Hematopoietic multipotent progenitor cell treated with erythropoietin and hydrocortisone succinate and interleukin-3 and kit ligand, for 4 days (in vitro differentiated cells): ENCODE measurements at regions not wholly inside any gene's neighbourhood (a gene's known extent, or its start where the extent isn't known, plus 50 kb on each side); places are given as distances from the start of the nearest gene placed in this dataset.

Source experiments
- DNase-seq: peaks from one replicate; pipeline ENCODE4 v3.0.0-alpha.2; 2015

- no peak for DNase-seq
Measured at GRCh38 chr6:98352348-98352747, 482.0 kb upstream of the POU3F2 start.

GRCh38 chr6:98358173-98358572 lies 476.2 kb upstream of the POU3F2 start:
- DNase-seq: no peak

- no peak for DNase-seq
Measured at GRCh38 chr6:98366371-98366770, 468.0 kb upstream of the POU3F2 start.

GRCh38 chr6:98380589-98380988 lies 453.8 kb upstream of the POU3F2 start:
- no peak for DNase-seq

GRCh38 chr6:98382246-98382645 lies 452.1 kb upstream of the POU3F2 start:
- DNase-seq: no peak

GRCh38 chr6:98384334-98384733 lies 450.0 kb upstream of the POU3F2 start:
- DNase-seq: no peak

GRCh38 chr6:98384801-98385200 lies 449.6 kb upstream of the POU3F2 start:
- no peak for DNase-seq

GRCh38 chr6:98395610-98396166 lies 438.7 kb upstream of the POU3F2 start:
- no peak for DNase-seq

- DNase-seq: no peak
Measured at GRCh38 chr6:98416027-98416426, 418.3 kb upstream of the POU3F2 start.

GRCh38 chr6:98416497-98417158 lies 417.7 kb upstream of the POU3F2 start:
- DNase-seq: peak; percentile 1

GRCh38 chr6:98433325-98434056 lies 400.9 kb upstream of the POU3F2 start:
- DNase-seq: no peak

GRCh38 chr6:98443633-98444032 lies 390.7 kb upstream of the POU3F2 start:
- DNase-seq: no peak

GRCh38 chr6:98452685-98453084 lies 381.7 kb upstream of the POU3F2 start:
- DNase-seq: no peak

- no peak for DNase-seq
Measured at GRCh38 chr6:98454809-98455322, 379.5 kb upstream of the POU3F2 start.

- DNase-seq: no peak
Measured at GRCh38 chr6:98458708-98459107, 375.7 kb upstream of the POU3F2 start.

GRCh38 chr6:98463038-98464000 lies 371.1 kb upstream of the POU3F2 start:
- DNase-seq: no peak

GRCh38 chr6:98467091-98467490 lies 367.3 kb upstream of the POU3F2 start:
- no peak for DNase-seq

- DNase-seq: no peak
Measured at GRCh38 chr6:98467902-98468301, 366.5 kb upstream of the POU3F2 start.

- DNase-seq: no peak
Measured at GRCh38 chr6:98469141-98469540, 365.2 kb upstream of the POU3F2 start.

- DNase-seq: no peak
Measured at GRCh38 chr6:98470821-98471220, 363.6 kb upstream of the POU3F2 start.

GRCh38 chr6:98471444-98471843 lies 362.9 kb upstream of the POU3F2 start:
- DNase-seq: no peak

GRCh38 chr6:98477231-98477630 lies 357.1 kb upstream of the POU3F2 start:
- no peak for DNase-seq

GRCh38 chr6:98484696-98485095 lies 349.7 kb upstream of the POU3F2 start:
- DNase-seq: no peak
